ENCODE measurements at regions not wholly inside any gene's neighbourhood (a gene's known extent, or its start where the extent isn't known, plus 50 kb on each side); places are given as distances from the start of the nearest gene placed in this dataset.
"Not testable (repeated sequence)": the region's sequence is repeated elsewhere in the genome, so short reads cannot be mapped to it uniquely, and the experiment has no call there.

DNA sequence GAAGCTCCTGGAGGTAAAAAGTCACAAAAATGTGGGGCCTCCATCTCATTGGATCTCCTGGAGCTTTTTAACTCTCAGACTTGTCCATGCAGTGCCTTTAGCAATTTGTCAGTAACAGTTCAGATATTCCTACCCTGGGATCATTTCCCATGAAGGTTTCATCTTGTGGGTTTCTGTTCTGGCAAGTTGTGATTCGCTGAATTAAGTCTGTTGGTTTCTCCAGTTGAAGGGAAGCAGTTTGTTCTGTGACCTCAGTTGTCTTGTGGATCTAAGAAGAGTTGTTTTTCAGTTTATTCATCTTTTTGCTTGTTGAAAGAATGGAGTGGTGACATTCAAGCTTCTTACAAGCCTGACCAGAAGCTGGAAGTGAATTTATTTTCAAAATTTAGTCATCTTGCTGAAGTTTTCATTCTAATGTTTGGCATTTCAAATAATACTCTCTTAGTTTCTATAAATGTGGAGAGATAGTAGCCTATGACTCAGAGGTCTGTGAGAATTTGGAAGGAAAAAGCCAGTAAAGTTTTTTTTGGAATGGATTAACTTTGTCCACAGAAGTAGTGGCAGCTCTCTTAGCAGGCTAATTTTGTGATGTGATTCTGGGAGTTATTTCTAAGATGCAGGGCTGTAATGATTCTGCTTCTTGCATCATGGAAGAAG is 120.1 kb upstream of the CSNK1A1L start:
- DNase-seq (ENCODE audit: low read depth), result no peak

DNA sequence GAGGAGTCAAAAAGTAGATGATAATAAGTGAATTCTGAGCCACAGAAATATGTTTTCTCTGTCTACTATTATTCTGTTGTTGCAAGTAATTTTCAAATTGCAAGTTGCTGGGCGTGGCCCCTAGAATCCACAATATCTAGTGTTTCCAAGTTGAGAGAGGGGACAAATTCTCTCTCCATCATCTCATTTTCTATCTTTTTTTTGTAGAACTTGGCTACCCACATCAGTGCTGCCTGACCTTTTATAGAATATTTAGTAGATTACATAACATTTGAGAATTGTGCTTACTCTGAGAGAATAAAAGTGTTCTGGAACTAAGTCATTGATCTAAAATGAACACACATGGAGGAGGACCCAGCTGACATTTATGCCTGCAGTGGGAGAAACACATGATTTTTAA is 110.9 kb upstream of the CSNK1A1L start:
- DNase-seq (ENCODE audit: low read depth), result no peak

DNA sequence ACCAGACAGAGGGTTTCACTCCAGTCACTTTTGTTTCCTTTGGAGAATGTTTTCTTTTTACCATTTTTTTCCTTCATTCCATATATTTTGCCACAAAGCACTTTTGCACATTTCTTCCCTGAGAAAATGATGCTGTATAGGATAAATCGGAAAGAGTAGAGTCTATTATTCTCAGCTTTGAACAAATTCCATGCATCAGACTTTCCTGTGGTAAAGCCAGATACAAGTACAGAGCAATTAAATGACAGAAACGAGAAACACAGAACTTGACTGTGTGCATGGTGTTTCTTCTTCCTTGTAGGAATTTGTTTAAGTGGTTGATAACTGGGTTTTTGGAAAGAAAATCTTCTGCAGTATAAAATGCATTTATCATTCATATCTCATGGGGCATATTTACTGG is 107.4 kb upstream of the CSNK1A1L start:
- no peak for DNase-seq (ENCODE audit: low read depth)

- no peak for DNase-seq (ENCODE audit: low read depth)
These were observed 106.0 kb upstream of the CSNK1A1L start for GRCh38 chr13:37211487-37211886.

DNA sequence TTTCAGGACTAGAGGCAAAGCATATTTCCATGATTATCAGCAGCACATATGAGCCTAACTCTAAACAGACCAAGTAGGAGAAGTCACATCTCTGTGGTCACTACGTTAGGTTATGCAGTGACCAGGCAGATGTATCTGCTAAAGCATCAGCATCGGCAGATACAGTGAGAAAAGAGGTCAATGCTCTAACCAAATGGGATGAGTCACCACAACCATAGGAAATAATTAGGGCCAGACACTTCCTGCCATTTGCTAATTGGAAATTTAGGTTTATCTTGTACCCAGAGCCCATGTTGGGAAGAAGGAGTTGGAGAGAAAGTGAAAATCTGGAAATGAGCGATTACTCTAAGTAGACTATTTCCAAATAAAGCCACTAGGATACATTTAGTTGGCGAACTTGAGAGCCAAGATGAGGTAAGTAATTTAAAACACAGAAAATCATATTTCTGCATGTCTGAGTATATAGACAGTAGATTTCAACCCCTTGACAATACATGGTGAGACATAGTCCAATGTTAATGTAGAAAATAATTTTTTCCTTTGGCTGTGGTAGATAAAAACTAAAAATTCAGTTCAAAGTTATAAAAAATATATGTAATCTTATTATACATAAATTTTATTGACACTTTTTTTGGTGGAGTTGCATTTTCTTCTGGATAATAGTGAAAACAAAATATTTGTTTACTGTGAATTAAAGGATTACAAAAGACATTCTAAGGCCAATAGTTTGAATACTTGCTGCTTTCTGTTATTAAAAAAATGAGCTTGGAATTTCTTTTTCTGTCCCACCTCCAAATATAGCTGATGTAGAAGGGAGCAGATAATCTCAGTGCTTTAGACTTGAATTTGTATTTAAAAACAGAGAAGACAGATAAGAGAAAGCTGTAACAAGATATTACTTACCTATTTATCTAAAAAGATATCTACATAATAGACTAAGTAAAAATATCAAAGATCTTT is 104.4 kb upstream of the CSNK1A1L start:
- no peak for DNase-seq (ENCODE audit: low read depth)

DNA sequence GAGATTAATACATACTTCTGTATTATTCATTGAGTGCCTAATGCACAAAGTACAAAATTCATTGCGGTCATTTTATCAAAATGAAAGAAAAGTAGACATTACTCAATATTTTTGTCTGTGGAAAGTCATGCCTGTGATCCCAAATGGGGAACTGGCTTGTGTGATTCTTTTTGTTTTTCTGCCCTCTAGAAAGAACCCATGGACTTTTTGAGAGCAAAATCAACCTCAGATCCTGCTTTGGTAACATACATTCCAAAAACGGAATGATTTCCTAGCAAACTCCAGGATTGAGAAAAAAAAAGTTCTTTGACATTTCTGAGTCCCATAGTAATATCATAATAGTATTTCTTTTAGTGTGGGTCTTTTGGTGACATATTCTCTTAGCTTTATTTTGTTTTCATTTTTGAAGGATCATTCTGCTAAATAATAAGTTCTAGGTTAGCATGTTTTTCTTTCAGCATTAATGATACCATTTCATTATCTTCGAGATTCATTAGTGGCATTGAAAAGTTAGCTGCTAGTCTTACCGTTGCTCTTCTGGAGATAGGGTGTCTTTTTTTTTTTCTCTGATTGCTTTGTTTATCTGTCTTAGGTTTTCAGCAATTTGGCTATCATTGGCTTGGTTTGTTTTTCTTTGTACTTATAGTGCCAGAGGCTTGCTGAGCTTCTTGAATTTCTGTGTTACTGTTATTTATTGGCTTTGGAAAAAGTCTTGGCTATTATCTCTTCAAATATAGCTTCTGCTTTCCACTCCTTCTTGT is 102.4 kb upstream of the CSNK1A1L start:
- DNase-seq (ENCODE audit: low read depth), result no peak

- no peak for DNase-seq (ENCODE audit: low read depth)
These were observed 96.8 kb upstream of the CSNK1A1L start for GRCh38 chr13:37202264-37202663.

DNA sequence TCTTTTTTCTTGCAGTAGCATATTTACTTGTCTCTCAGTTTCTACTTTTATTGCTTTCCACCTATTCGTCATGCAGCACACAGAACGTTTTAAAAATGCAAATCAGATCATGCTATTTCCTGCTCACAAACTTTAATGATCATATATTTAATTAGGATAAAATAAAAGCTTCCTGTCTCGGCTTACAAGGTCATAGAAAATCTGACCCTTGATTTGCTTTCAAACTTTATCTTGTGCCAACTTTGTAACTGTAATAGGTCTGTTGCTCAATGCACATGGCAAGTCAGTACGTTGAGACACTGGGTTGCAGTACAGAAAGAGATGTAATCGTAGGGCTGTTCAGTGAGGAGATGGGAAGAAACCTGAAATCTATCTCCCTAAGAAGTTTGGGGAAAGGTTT is 95.6 kb upstream of the CSNK1A1L start:
- DNase-seq (ENCODE audit: low read depth), result no peak

DNA sequence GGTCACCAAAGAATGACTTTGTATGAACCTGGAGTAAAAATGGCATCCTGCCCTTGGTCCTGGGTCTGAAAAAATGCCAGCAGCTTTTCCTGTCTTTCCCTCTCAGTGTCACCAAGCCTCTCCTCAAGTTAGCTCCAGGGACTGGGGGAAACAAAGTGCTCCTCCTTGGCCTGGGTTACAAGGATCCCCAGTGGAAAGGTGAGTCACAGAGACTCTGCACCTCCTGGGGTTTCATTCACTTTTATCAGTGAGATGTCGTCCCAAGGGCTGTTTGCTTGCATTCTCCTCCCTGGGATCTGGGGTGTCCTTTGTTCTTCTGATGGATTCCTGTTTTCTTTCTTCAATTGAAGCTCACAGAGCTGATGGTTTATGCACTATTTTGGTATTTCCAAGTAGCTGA is 93.2 kb upstream of the CSNK1A1L start:
- DNase-seq (ENCODE audit: low read depth), result no peak

- no peak for DNase-seq (ENCODE audit: low read depth)
These were observed 90.2 kb upstream of the CSNK1A1L start for GRCh38 chr13:37195621-37196020.

GRCh38 chr13:37194428-37194861 is 89.0 kb upstream of the CSNK1A1L start:
- DNase-seq (ENCODE audit: low read depth), result no peak

DNA sequence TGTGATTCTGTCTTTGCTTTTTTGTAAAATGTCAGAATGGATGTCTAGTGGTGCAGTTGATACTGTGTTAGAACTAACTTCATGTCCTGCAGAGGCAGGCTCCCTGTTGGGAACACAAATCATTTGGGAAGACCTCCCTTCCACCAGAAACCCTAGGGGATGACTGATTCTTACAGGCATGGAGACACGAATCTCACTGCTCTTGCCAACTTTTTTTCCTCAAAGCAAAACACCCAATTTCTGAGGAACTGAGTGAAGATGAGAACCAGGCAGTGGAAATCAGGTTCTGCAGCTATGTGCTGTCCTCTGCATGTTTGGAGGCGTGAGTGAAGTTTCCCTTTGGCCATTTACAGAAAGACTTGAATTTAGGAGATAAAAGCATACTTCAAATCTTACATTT is 87.5 kb upstream of the CSNK1A1L start:
- no peak for DNase-seq (ENCODE audit: low read depth)

- no peak for DNase-seq (ENCODE audit: low read depth)
These were observed 82.2 kb upstream of the CSNK1A1L start for GRCh38 chr13:37187621-37188020.

DNA sequence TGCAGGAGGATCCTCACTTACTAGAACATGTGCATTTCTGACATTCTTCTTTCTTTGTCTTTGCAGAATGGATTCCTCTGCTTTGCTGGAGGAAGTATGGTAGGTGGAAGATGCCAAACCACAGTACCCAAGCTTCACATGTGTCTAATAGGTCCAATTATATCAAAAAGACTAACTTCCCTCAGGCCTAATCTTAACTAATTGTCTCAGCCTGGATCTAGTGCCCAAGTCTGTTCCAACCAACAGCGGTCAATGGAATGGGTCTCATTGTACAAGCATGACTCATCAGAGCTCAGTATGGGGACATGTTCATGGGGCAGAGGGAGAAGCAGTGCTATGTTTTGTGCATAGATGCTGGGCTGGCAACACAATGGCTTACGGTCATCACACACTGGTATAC is 81.6 kb upstream of the CSNK1A1L start:
- DNase-seq (ENCODE audit: low read depth), result no peak

- DNase-seq (ENCODE audit: low read depth), result no peak
These were observed 76.2 kb upstream of the CSNK1A1L start for GRCh38 chr13:37181620-37182019.

GRCh38 chr13:37179645-37180044 is 74.2 kb upstream of the CSNK1A1L start:
- DNase-seq (ENCODE audit: low read depth), result no peak

GRCh38 chr13:37177125-37177524 is 71.7 kb upstream of the CSNK1A1L start:
- DNase-seq (ENCODE audit: low read depth), result no peak

DNA sequence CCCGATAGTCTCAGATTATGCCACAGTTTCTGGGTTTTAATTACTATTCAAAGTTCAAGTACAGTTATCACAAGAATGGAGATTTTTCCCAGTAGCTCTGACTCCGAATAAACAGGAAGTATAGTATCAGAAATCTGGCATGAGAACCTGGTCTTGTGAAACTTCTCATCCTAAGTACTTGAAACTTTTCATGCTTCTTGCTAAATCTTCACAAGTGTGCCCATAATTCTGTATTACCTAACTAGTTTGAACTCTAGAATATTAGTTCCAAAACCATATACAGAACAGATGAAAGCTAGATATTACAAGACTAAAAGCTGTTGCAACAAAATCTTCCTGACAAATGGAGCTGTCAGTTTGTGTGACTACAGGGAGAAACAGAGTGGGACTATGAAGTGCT is 70.5 kb upstream of the CSNK1A1L start:
- peak; percentile 65 for DNase-seq (ENCODE audit: low read depth)

- peak; percentile 48 for DNase-seq (ENCODE audit: low read depth)
These were observed 67.8 kb upstream of the CSNK1A1L start for GRCh38 chr13:37173214-37173613.

- DNase-seq (ENCODE audit: low read depth), result not testable (repeated sequence)
These were observed 66.8 kb upstream of the CSNK1A1L start for GRCh38 chr13:37172226-37172625.

DNA sequence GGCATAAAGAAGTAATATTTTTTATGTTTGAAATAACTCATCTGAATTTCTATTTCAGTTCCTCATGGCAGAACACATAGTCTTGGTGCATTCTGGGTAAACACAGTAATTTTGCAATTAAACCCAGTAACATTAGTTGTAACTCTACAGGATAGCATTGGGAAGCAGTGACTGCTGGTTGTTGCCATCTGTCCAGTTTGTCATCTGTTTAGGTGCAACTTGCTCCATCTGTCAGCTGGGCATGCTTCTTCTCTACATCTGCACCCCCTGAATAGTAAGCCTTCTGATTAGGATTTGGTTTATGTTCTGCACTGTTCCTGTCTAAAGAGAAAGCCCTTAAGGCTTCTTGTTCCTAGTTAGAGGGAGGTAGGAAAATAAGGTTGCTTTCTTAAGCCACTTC is 63.5 kb upstream of the CSNK1A1L start:
- no peak for DNase-seq (ENCODE audit: low read depth)

GRCh38 chr13:37168151-37168550 is 62.7 kb upstream of the CSNK1A1L start:
- no peak for DNase-seq (ENCODE audit: low read depth)

DNA sequence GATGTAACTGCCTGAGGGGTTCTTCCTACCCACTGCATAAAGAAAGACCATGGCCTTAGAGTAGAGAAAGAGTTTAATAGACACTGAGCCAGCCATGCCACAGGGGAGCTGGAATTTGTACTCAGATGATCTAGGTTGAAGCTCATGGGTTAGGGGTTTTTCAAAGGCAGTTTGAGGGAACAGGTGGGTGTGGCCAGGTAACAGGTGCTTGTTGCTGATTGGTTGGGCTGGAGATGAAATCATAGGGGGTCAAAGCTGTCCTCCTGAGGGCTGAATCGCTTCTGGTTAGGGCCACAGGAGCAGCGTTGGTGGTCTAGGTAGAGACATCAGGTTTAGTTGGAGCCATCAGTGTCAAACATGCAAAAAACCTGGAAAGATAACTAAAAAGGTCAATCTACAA is 59.2 kb upstream of the CSNK1A1L start:
- no peak for DNase-seq (ENCODE audit: low read depth)

Data from non-pigmented ciliary epithelial cell (primary cell).